Esophagus muscularis mucosa (tissue), 4 donors: ENCODE measurements at regions not wholly inside any gene's neighbourhood (a gene's known extent, or its start where the extent isn't known, plus 50 kb on each side); places are given as distances from the start of the nearest gene placed in this dataset.

Source experiments
- DNase-seq: peaks from one replicate; pipeline ENCODE4 v3.0.0-alpha.2; 2017; ENCODE audit errors: extremely low spot score
- H3K27ac ChIP-seq, 4 donors: fragments of 200-600 bp; sonication (generic); replicated peaks in 1 of 4; 1 replicate in 3 of 4; 2 replicates in 1 of 4; pipeline ENCODE4 v1.5.1; 2016 to 2019; ENCODE audit warnings: mild to moderate bottlenecking in 1 of 4
- H3K27me3 ChIP-seq, 4 donors: fragments of 200-600 bp; sonication (generic); one replicate each; pipeline versions ENCODE4 v1.5.1 to v1.6.0; 2016 to 2019
- H3K36me3 ChIP-seq, 4 donors: fragments of 200-600 bp; sonication (generic); one replicate each; pipeline ENCODE4 v1.5.1; 2016 to 2019
- H3K4me1 ChIP-seq, 4 donors: fragments of 200-600 bp; sonication (generic); one replicate each; pipeline ENCODE4 v1.5.1; 2016 to 2019
- H3K4me3 ChIP-seq, 4 donors: fragments of 200-600 bp; sonication (generic); 1 replicate in 2 of 4; 2 replicates in 2 of 4; pipeline ENCODE4 v1.5.1; 2016 to 2019; ENCODE audit warnings: mild to moderate bottlenecking in 4 of 4, moderate library complexity in 1 of 4
- H3K9me3 ChIP-seq, 4 donors: fragments of 200-600 bp; sonication (generic); 1 replicate in 3 of 4; 2 replicates in 1 of 4; pipeline ENCODE4 v1.5.1; 2016 to 2019
- CTCF ChIP-seq, 3 experiments: fragments of 200-600 bp in 2 of 3; fragments of 450-650 bp in 1 of 3; sonication (generic) in 2 of 3; IDR thresholded peaks; one replicate each; pipeline ENCODE4 v1.5.1; 2017 to 2019; ENCODE audit warnings: antibody characterized with exemption in 3 of 3, mild to moderate bottlenecking in 2 of 3, moderate library complexity in 1 of 3
- EP300 ChIP-seq: sonication (generic); formaldehyde crosslinking; IDR thresholded peaks from one replicate; pipeline ENCODE4 v1.6.1; 2017; ENCODE audit warnings: antibody characterized with exemption
- POLR2A ChIP-seq: fragments of 450-650 bp; IDR thresholded peaks from one replicate; pipeline ENCODE4 v1.6.1; 2017; ENCODE audit warnings: antibody characterized with exemption, moderate library complexity, mild to moderate bottlenecking, low read depth
- POLR2AphosphoS5 ChIP-seq, 2 donors: sonication (generic); formaldehyde crosslinking; IDR thresholded peaks; one replicate each; pipeline ENCODE4 v1.6.1; 2017; ENCODE audit warnings: antibody characterized with exemption in 2 of 2
- WGBS: methylation state at CpG from one replicate; pipeline ENCODE4 v1.1.5; 2018; 5-methylcytosine and 5-hydroxymethylcytosine counted together
- intact Hi-C: fragments of 100-400 bp; cut with DNase I; formaldehyde crosslinking; loops from one replicate; pipeline ENCODE4 v1.15.1; 2023

GRCh38 chr7:117941138-117941810, 68.0 kb upstream of the CTTNBP2 start:
- WGBS, result 89% methylated on average over 4 of the region's 4 CpGs
- H3K27me3 ChIP-seq, result no peaks in the 10 kb centered on the region
- H3K27ac ChIP-seq, result no peak overlapping the region
- H3K4me1 ChIP-seq, result no peaks in the 10 kb centered on the region
- no peak overlapping the region for H3K4me3 ChIP-seq
- no peak for DNase-seq
- H3K36me3 ChIP-seq, result no peaks in the 10 kb centered on the region
- intact Hi-C loops, result no loop called here
- H3K9me3 ChIP-seq, result peaks cover 0 to 11% (median 2%) of the 10 kb centered on the region in 4 donors
- TF ChIP-seq CTCF (IDR thresholded peaks at IDR 0.05) (no peak), POLR2A (no peak), POLR2AphosphoS5 (IDR thresholded peaks at IDR 0.05) (no peak), EP300 (no peak)

- Histone ChIP-seq H3K27ac (no peak overlapping the region), H3K27me3 (no peaks in the 10 kb centered on the region), H3K36me3 (no peaks in the 10 kb centered on the region), H3K4me1 (no peaks in the 10 kb centered on the region), H3K9me3 (peaks cover 0 to 11% (median 2%) of the 10 kb centered on the region in 4 donors), H3K4me3 (no peak overlapping the region)
- no peak for DNase-seq
- no peak for TF ChIP-seq CTCF (IDR thresholded peaks at IDR 0.05)
- no peak for TF ChIP-seq POLR2A
- TF ChIP-seq POLR2AphosphoS5 (IDR thresholded peaks at IDR 0.05), result no peak
- no peak for TF ChIP-seq EP300
- intact Hi-C loops, result no loop called here
- WGBS, result 67% methylated on average over 1 of the region's 1 CpG
Measured at GRCh38 chr7:117942780-117943179, 69.5 kb upstream of the CTTNBP2 start.

- intact Hi-C loops, result no loop called here
- Histone ChIP-seq H3K4me1 (no peaks in the 10 kb centered on the region), H3K27me3 (no peaks in the 10 kb centered on the region), H3K9me3 (peaks cover 0 to 11% (median 2%) of the 10 kb centered on the region in 4 donors), H3K4me3 (no peak overlapping the region), H3K27ac (no peak overlapping the region), H3K36me3 (no peaks in the 10 kb centered on the region)
- DNase-seq, result no peak
- WGBS, result 49% methylated on average over 1 of the region's 1 CpG
- no peak for TF ChIP-seq POLR2AphosphoS5 (IDR thresholded peaks at IDR 0.05)
- no peak for TF ChIP-seq POLR2A
- no peak for TF ChIP-seq CTCF (IDR thresholded peaks at IDR 0.05)
- TF ChIP-seq EP300, result no peak
Measured at GRCh38 chr7:117944886-117945285, 71.6 kb upstream of the CTTNBP2 start.

GRCh38 chr7:117946151-117946633, 73.0 kb upstream of the CTTNBP2 start:
- H3K4me3 ChIP-seq, result no peak overlapping the region
- H3K27me3 ChIP-seq, result no peaks in the 10 kb centered on the region
- DNase-seq, result no peak
- TF ChIP-seq POLR2AphosphoS5 (IDR thresholded peaks at IDR 0.05) (no peak), POLR2A (no peak), CTCF (IDR thresholded peaks at IDR 0.05) (no peak), EP300 (no peak)
- no peaks in the 10 kb centered on the region for H3K4me1 ChIP-seq
- H3K36me3 ChIP-seq, result no peaks in the 10 kb centered on the region
- intact Hi-C loops, result no loop called here
- WGBS, result 72% methylated on average over 2 of the region's 2 CpGs
- peaks cover 0 to 11% (median 2%) of the 10 kb centered on the region in 4 donors for H3K9me3 ChIP-seq
- no peak overlapping the region for H3K27ac ChIP-seq

GRCh38 chr7:117949232-117949631, 76.0 kb upstream of the CTTNBP2 start:
- WGBS, result 89% methylated on average over 1 of the region's 1 CpG
- TF ChIP-seq CTCF (IDR thresholded peaks at IDR 0.05), result no peak
- TF ChIP-seq EP300, result no peak
- no peak for TF ChIP-seq POLR2AphosphoS5 (IDR thresholded peaks at IDR 0.05)
- no peak for TF ChIP-seq POLR2A
- intact Hi-C loops, result no loop called here
- Histone ChIP-seq H3K27me3 (no peaks in the 10 kb centered on the region), H3K4me3 (no peak overlapping the region), H3K27ac (no peak overlapping the region), H3K4me1 (no peaks in the 10 kb centered on the region), H3K9me3 (peaks cover 0 to 7% (median 0%) of the 10 kb centered on the region in 4 donors), H3K36me3 (no peaks in the 10 kb centered on the region)
- DNase-seq, result no peak
